DOHH2 (cell line): ENCODE measurements at regions not wholly inside any gene's neighbourhood (a gene's known extent, or its start where the extent isn't known, plus 50 kb on each side); places are given as distances from the start of the nearest gene placed in this dataset.

Experiments
- H3F3A ChIP-seq: fragments of 200-600 bp; sonication (generic), shearing (Covaris generic); 2 replicates; pipeline ENCODE4 v1.6.0; 2016; ENCODE audit warnings: antibody characterized with exemption, mild to moderate bottlenecking; ENCODE audit not compliant: control insufficient read depth, insufficient read depth
- H3K27ac ChIP-seq: fragments of 200-600 bp; sonication (generic); 2 replicates; pipeline ENCODE4 v1.5.1; 2014; ENCODE audit warnings: low read depth, mild to moderate bottlenecking, low read length, moderate library complexity
- H3K27me3 ChIP-seq: fragments of 200-600 bp; sonication (generic); 2 replicates; pipeline ENCODE4 v1.6.1; 2014; ENCODE audit warnings: mild to moderate bottlenecking, low read length, mixed read lengths; ENCODE audit not compliant: control insufficient read depth
- H3K36me3 ChIP-seq: fragments of 200-600 bp; sonication (generic); 2 replicates; pipeline ENCODE4 v1.6.1; 2014; ENCODE audit warnings: mild to moderate bottlenecking, low read length, moderate library complexity, mixed read lengths; ENCODE audit not compliant: control insufficient read depth
- H3K4me1 ChIP-seq: fragments of 200-600 bp; sonication (generic); 2 replicates; pipeline ENCODE4 v1.6.1; 2014; ENCODE audit warnings: mild to moderate bottlenecking, low read length, mixed read lengths; ENCODE audit not compliant: control insufficient read depth
- H3K4me2 ChIP-seq: fragments of 200-600 bp; sonication (generic); 2 replicates; pipeline ENCODE4 v1.6.0; 2014; ENCODE audit warnings: mild to moderate bottlenecking, low read length, moderate library complexity
- H3K4me3 ChIP-seq: fragments of 200-600 bp; sonication (generic); 2 replicates; pipeline ENCODE4 v1.5.1; 2014; ENCODE audit warnings: mild to moderate bottlenecking, low read length, mixed read lengths
- H3K79me2 ChIP-seq: fragments of 200-600 bp; sonication (generic); 2 replicates; pipeline ENCODE4 v1.6.1; 2014; ENCODE audit warnings: mild to moderate bottlenecking, low read length, mixed read lengths; ENCODE audit not compliant: control insufficient read depth
- H3K9me2 ChIP-seq: fragments of 200-600 bp; sonication (generic); replicated peaks from 2 replicates; pipeline ENCODE4 v1.6.1; 2014; ENCODE audit warnings: mild to moderate bottlenecking, low read length, mixed read lengths; ENCODE audit not compliant: control insufficient read depth
- H3K9me3 ChIP-seq: fragments of 200-600 bp; sonication (generic); 2 replicates; pipeline ENCODE4 v1.6.1; 2014; ENCODE audit warnings: antibody characterized with exemption, low read length, mixed read lengths; ENCODE audit not compliant: control insufficient read depth, insufficient read depth
- H4K20me1 ChIP-seq: fragments of 200-600 bp; sonication (generic); 2 replicates; pipeline ENCODE4 v1.6.0; 2014; ENCODE audit warnings: low read depth, mild to moderate bottlenecking, antibody characterized with exemption, low read length, moderate library complexity; ENCODE audit not compliant: control insufficient read depth, insufficient read depth
- CTCF ChIP-seq: fragments of 200-600 bp; sonication (generic); IDR thresholded peaks from one replicate; pipeline ENCODE4 v1.5.1; 2014; ENCODE audit warnings: antibody characterized with exemption, mild to moderate bottlenecking, low read depth, low read length; ENCODE audit not compliant: poor library complexity, severe bottlenecking
- EZH2phosphoT487 ChIP-seq: fragments of 200-600 bp; sonication (generic); IDR thresholded peaks from 2 replicates; pipeline ENCODE4 v1.6.1; 2017; ENCODE audit warnings: borderline replicate concordance, mild to moderate bottlenecking, antibody characterized with exemption, low read length, moderate library complexity, mixed read lengths

- no peak overlapping the region for H3K4me3 ChIP-seq
- H3K79me2 ChIP-seq: no peaks in the 10 kb centered on the region
- H3K4me2 ChIP-seq: no peak overlapping the region
- no peak overlapping the region for H3K27ac ChIP-seq
- H3K27me3 ChIP-seq: 0 out of 2 replicates have a peak, but pooled peaks cover 3% of the 10 kb centered on the region
- H4K20me1 ChIP-seq: no peaks in the 10 kb centered on the region
- TF ChIP-seq CTCF (no peak), EZH2phosphoT487 (no peak)
- H3K36me3 ChIP-seq: no peaks in the 10 kb centered on the region
- H3K4me1 ChIP-seq: no peaks in the 10 kb centered on the region
- H3K9me3 ChIP-seq: no peaks in the 10 kb centered on the region
- H3F3A ChIP-seq: no peaks in the 10 kb centered on the region
- no peaks in the 10 kb centered on the region for H3K9me2 ChIP-seq
Measured at GRCh38 chr5:160931283-160931682, 79.3 kb upstream of the ATP10B start.

- Histone ChIP-seq H3F3A (no peaks in the 10 kb centered on the region), H3K4me1 (no peaks in the 10 kb centered on the region), H3K36me3 (no peaks in the 10 kb centered on the region), H3K79me2 (no peaks in the 10 kb centered on the region), H3K4me2 (no peak overlapping the region), H3K4me3 (no peak overlapping the region), H3K27me3 (0 out of 2 replicates have a peak, but pooled peaks cover 3% of the 10 kb centered on the region), H3K9me2 (no peaks in the 10 kb centered on the region), H3K9me3 (no peaks in the 10 kb centered on the region), H3K27ac (no peak overlapping the region), H4K20me1 (no peaks in the 10 kb centered on the region)
- TF ChIP-seq CTCF (no peak), EZH2phosphoT487 (no peak)
Measured at GRCh38 chr5:160930406-160930805, 78.4 kb upstream of the ATP10B start.

DNA sequence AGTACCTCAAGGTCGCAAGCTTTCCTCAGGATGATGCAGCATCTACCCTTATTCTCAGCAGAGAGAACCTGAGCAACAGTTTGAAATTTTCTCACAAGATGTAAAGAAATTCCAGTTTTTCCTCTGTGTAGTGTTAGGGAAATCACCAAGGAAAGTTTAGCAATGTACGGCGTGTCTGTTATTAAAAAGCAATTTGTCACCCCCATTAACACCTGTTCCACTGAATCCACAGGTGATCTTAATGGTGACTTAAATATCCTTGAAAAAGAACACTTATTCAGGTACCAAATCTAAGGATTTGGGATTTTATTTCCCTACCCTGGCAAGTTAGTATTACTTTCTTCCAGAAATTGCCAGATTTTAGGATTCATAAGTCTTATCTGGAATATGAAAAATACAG is 77.9 kb upstream of the ATP10B start:
- H4K20me1 ChIP-seq: no peaks in the 10 kb centered on the region
- H3K27me3 ChIP-seq: 0 out of 2 replicates have a peak, but pooled peaks cover 3% of the 10 kb centered on the region
- TF ChIP-seq CTCF (no peak), EZH2phosphoT487 (no peak)
- no peak overlapping the region for H3K4me3 ChIP-seq
- no peaks in the 10 kb centered on the region for H3K36me3 ChIP-seq
- H3K4me2 ChIP-seq: no peak overlapping the region
- no peaks in the 10 kb centered on the region for H3K9me3 ChIP-seq
- H3F3A ChIP-seq: no peaks in the 10 kb centered on the region
- no peak overlapping the region for H3K27ac ChIP-seq
- no peaks in the 10 kb centered on the region for H3K79me2 ChIP-seq
- no peaks in the 10 kb centered on the region for H3K9me2 ChIP-seq
- no peaks in the 10 kb centered on the region for H3K4me1 ChIP-seq

DNA sequence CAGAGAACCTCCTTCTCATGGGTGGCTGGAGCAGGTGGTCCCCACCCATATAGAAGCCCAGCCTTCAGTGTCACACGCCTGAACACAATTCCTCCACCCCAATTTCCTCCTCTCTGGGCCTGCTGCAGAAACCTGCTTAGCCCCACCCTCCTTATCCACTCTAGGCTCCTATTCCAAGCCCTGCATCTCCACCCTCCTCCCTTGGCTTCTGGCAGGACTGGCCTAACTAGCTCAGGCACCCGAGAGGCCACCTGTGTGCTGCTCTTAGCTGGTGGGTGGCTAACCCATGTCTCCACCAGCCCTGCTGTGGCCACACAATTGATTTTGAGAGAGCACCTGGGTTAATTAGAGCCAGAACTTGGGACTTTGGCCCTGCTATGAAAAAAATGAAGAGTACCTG is 77.3 kb upstream of the ATP10B start:
- Histone ChIP-seq H3K27ac (no peak overlapping the region), H3K27me3 (0 out of 2 replicates have a peak, but pooled peaks cover 3% of the 10 kb centered on the region), H3K4me3 (no peak overlapping the region), H3K4me1 (no peaks in the 10 kb centered on the region), H3K79me2 (no peaks in the 10 kb centered on the region), H4K20me1 (no peaks in the 10 kb centered on the region), H3K9me3 (no peaks in the 10 kb centered on the region), H3K4me2 (no peak overlapping the region), H3K9me2 (no peaks in the 10 kb centered on the region), H3K36me3 (no peaks in the 10 kb centered on the region), H3F3A (no peaks in the 10 kb centered on the region)
- no peak for TF ChIP-seq CTCF
- no peak for TF ChIP-seq EZH2phosphoT487
